K562 (cell line): ENCODE measurements at regions not wholly inside any gene's neighbourhood (a gene's known extent, or its start where the extent isn't known, plus 50 kb on each side); places are given as distances from the start of the nearest gene placed in this dataset.

Source experiments
- ATAC-seq: fragments of 200-7000 bp; cut with Tn5 transposase; 3 replicates; pipeline ENCODE4 v1.9.1; 2020; ENCODE audit warnings: moderate library complexity
- BruUV-seq: library from RNA; stranded (reverse); fragments of 400-500 nt; replicated peaks from 2 replicates; lab custom pipeline; 2021; lab: Mats Ljungman, UMichigan
- CTCF ChIA-PET: fragments of 300-600 bp; formaldehyde crosslinking; extraction: SDS; loops from one replicate; lab custom pipeline; 2021; ENCODE audit warnings: low intra/inter-chr PET ratio; lab: Yijun Ruan, JAX
- POLR2A ChIA-PET: fragments of 300-600, 350-650 bp; sonication (Branson Sonifier 250); formaldehyde crosslinking; extraction: SDS; loops from one replicate; lab custom pipeline; 2021; ENCODE audit warnings: antibody characterized with exemption, inconsistent platforms; lab: Yijun Ruan, JAX
- DNase-seq, 4 experiments: peaks; one replicate each; pipeline versions ENCODE4 v3.0.0 to v3.0.0-alpha.2; 2011 to 2018; ENCODE audit warnings: low spot score in 3 of 4, mixed read lengths in 3 of 4; ENCODE audit errors: extremely low read depth in 1 of 4
- FAIRE-seq: peaks from 2 replicates; lab custom pipeline; 2011; peaks lifted over from hg19 to GRCh38; lab: Jason Lieb, UNC
- H2AFZ ChIP-seq: 2 replicates; pipeline ENCODE4 v1.6.0; 2011; ENCODE audit warnings: low read depth, low read length, control low read depth, inconsistent platforms
- H3K27ac ChIP-seq: fragments of 200-600 bp; 3 replicates; pipeline ENCODE4 v1.8.0; 2011; ENCODE audit warnings: low read depth, mild to moderate bottlenecking, control low read depth, inconsistent platforms, low read length, moderate library complexity, mixed read lengths; ENCODE audit errors: extremely low read depth
- H3K27me3 ChIP-seq, 2 experiments: fragments of 300-600 bp in 1 of 2; 2 replicates in 1 of 2; 3 replicates in 1 of 2; pipeline versions ENCODE4 v1.6.0 to v1.8.0; 2011; ENCODE audit warnings: inconsistent platforms in 2 of 2, low read length in 2 of 2, mild to moderate bottlenecking in 1 of 2, mixed read lengths in 1 of 2, moderate library complexity in 1 of 2; ENCODE audit not compliant: control insufficient read depth in 2 of 2, insufficient read depth in 2 of 2
- H3K36me3 ChIP-seq: fragments of 300-600 bp; 3 replicates; pipeline ENCODE4 v1.8.0; 2011; ENCODE audit warnings: mild to moderate bottlenecking, low read length, inconsistent platforms; ENCODE audit not compliant: control insufficient read depth, insufficient read depth
- H3K4me1 ChIP-seq, 2 experiments: fragments of 200-600 bp in 1 of 2; replicated peaks in 1 of 2; 2 replicates in 1 of 2; 3 replicates in 1 of 2; pipeline versions ENCODE4 v1.5.1 to v1.8.0; 2011; ENCODE audit warnings: inconsistent platforms in 2 of 2, low read length in 2 of 2, mild to moderate bottlenecking in 1 of 2, mixed read lengths in 1 of 2, moderate library complexity in 1 of 2; ENCODE audit not compliant: control insufficient read depth in 2 of 2, insufficient read depth in 2 of 2
- H3K4me2 ChIP-seq: 2 replicates; pipeline ENCODE4 v1.6.1; 2011; ENCODE audit warnings: low read length, control low read depth, inconsistent platforms, mixed read lengths; ENCODE audit not compliant: insufficient read depth
- H3K4me3 ChIP-seq: fragments of 200-600 bp; sonication (generic), shearing (Covaris generic); 2 replicates; pipeline ENCODE4 v1.5.1; 2016; ENCODE audit warnings: control low read depth, inconsistent platforms
- H3K79me2 ChIP-seq: fragments of 200-600 bp; 3 replicates; pipeline ENCODE4 v1.8.0; 2011; ENCODE audit warnings: low read length, inconsistent platforms; ENCODE audit not compliant: control insufficient read depth, insufficient read depth
- H3K9ac ChIP-seq, 2 experiments: 2 replicates each; pipeline versions ENCODE4 v1.6.0 to v1.6.1; 2011; ENCODE audit warnings: low read depth in 2 of 2, low read length in 2 of 2, control low read depth in 1 of 2, inconsistent platforms in 1 of 2, mild to moderate bottlenecking in 1 of 2, mixed read lengths in 1 of 2; ENCODE audit not compliant: insufficient read depth in 1 of 2
- H3K9me1 ChIP-seq: one replicate; pipeline ENCODE4 v1.6.0; 2011; ENCODE audit warnings: inconsistent platforms, mild to moderate bottlenecking, low read length, moderate library complexity; ENCODE audit not compliant: control insufficient read depth, insufficient read depth
- H3K9me3 ChIP-seq: replicated peaks from 2 replicates; pipeline ENCODE4 v1.5.1; 2011; ENCODE audit warnings: low read depth, low read length, inconsistent platforms; ENCODE audit not compliant: control insufficient read depth, insufficient read depth
- H4K20me1 ChIP-seq: replicated peaks from 2 replicates; pipeline ENCODE4 v1.6.1; 2011; ENCODE audit warnings: low read length, inconsistent platforms, mixed read lengths; ENCODE audit not compliant: control insufficient read depth, insufficient read depth
- CHCHD3 ChIP-seq: fragments of 250-450 bp; sonication (Bioruptor Pico); IDR thresholded peaks from 2 replicates; pipeline ENCODE4 v2.1.2; 2022; ENCODE audit warnings: mild to moderate bottlenecking
- CREB1 ChIP-seq, 2 experiments: sonication (generic) in 1 of 2; formaldehyde crosslinking in 1 of 2; IDR thresholded peaks; 2 replicates each; pipeline versions ENCODE4 v1.6.1 to v1.8.0; 2012 to 2022; ENCODE audit warnings: inconsistent platforms in 1 of 2, mild to moderate bottlenecking in 1 of 2, missing genetic modification reagents in 1 of 2, moderate library complexity in 1 of 2
- FOXK1 ChIP-seq: sonication (generic); formaldehyde crosslinking; IDR thresholded peaks from 2 replicates; pipeline ENCODE4 v1.8.0; 2022; ENCODE audit warnings: missing genetic modification reagents, mild to moderate bottlenecking, borderline replicate concordance
- FOXM1 ChIP-seq, 2 experiments: fragments of 450-650 bp in 1 of 2; sonication (generic) in 1 of 2; formaldehyde crosslinking in 1 of 2; IDR thresholded peaks; 2 replicates each; pipeline versions ENCODE4 v1.6.1 to v1.9.0; 2017 to 2022; ENCODE audit warnings: low read depth in 2 of 2, mild to moderate bottlenecking in 2 of 2, missing genetic modification reagents in 1 of 2, moderate library complexity in 1 of 2
- HDAC2 ChIP-seq: fragments of 450-650 bp; IDR thresholded peaks from 2 replicates; pipeline ENCODE4 v1.6.1; 2016; ENCODE audit warnings: mild to moderate bottlenecking
- KLF16 ChIP-seq: IDR thresholded peaks from 2 replicates; pipeline ENCODE4 v1.6.1; 2016; ENCODE audit warnings: antibody characterized with exemption
- MIER1 ChIP-seq: fragments of 450-650 bp; IDR thresholded peaks from 2 replicates; pipeline ENCODE4 v1.6.1; 2016; ENCODE audit warnings: antibody characterized with exemption, mild to moderate bottlenecking, low read depth
- SNIP1 ChIP-seq: fragments of 450-650 bp; IDR thresholded peaks from 2 replicates; pipeline ENCODE4 v1.7.1; 2017; ENCODE audit warnings: low read depth, mild to moderate bottlenecking
- TAF15 ChIP-seq: fragments of 200-400 bp; formaldehyde crosslinking; IDR thresholded peaks from 2 replicates; pipeline ENCODE4 v1.6.1; 2017; ENCODE audit warnings: mild to moderate bottlenecking, low read depth, low read length, moderate library complexity
- ZBTB49 ChIP-seq: sonication (generic); formaldehyde crosslinking; IDR thresholded peaks from 2 replicates; pipeline ENCODE4 v1.8.0; 2022; ENCODE audit warnings: missing genetic modification reagents, mild to moderate bottlenecking, borderline replicate concordance
- ZEB2 ChIP-seq: fragments of 450-650 bp; IDR thresholded peaks from 2 replicates; pipeline ENCODE4 v1.6.1; 2016
- ZFPM2 ChIP-seq: fragments of 250-450 bp; sonication (Bioruptor Pico); IDR thresholded peaks from 2 replicates; pipeline ENCODE4 v1.5.1; 2022; ENCODE audit warnings: mild to moderate bottlenecking
- ZKSCAN8 ChIP-seq: fragments of 200-800 bp; sonication (Bioruptor generic); IDR thresholded peaks from 2 replicates; pipeline ENCODE4 v1.6.1; 2016; ENCODE audit warnings: missing genetic modification characterization, missing compliant biosample characterization
- WGBS: fragments of 100-300 bp; shearing (Covaris generic); methylation state at CpG from one replicate; pipeline ENCODE4 v1.1.6; 2016; ENCODE audit warnings: low coverage, mixed read lengths; ENCODE audit not compliant: insufficient coverage; ENCODE audit errors: missing lambda C conversion rate; 5-methylcytosine and 5-hydroxymethylcytosine counted together
- in situ Hi-C: fragments of 300-500 bp; cut with MboI; formaldehyde crosslinking; loops from 4 replicates; pipeline ENCODE4 v1.15.0; 2018; ENCODE audit warnings: inconsistent platforms, mixed read lengths
- intact Hi-C: fragments of 100-400 bp; cut with micrococcal nuclease; formaldehyde crosslinking; loops from 2 replicates; pipeline ENCODE4 v1.14.2; 2022
- TF ChIP-seq, protein P1 (sequence below): sonication (generic); formaldehyde crosslinking; IDR thresholded peaks from 2 replicates; pipeline ENCODE4 v1.8.1; 2023; ENCODE audit warnings: mild to moderate bottlenecking, missing genetic modification reagents
- TF ChIP-seq, protein P2 (sequence below), 2 experiments: fragments of 250-450 bp in 1 of 2; fragments of 450-650 bp in 1 of 2; sonication (Bioruptor Pico) in 1 of 2; IDR thresholded peaks; 2 replicates each; pipeline versions ENCODE4 v1.6.1 to v1.8.0; 2016 to 2021; ENCODE audit warnings: mild to moderate bottlenecking in 2 of 2, moderate library complexity in 2 of 2, missing compliant biosample characterization in 1 of 2, missing genetic modification characterization in 1 of 2

GRCh38 chr1:221871056-221871455 lies 129.2 kb upstream of the DUSP10 start:
- no peak overlapping the region for H3K4me2 ChIP-seq
- no peaks in the 10 kb centered on the region for H3K4me1 ChIP-seq
- H4K20me1 ChIP-seq, result no peaks in the 10 kb centered on the region
- H3K27me3 ChIP-seq, result no peaks in the 10 kb centered on the region
- ChIA-PET POLR2A (no interaction called here), CTCF (no interaction called here)
- FAIRE-seq (no peak), DNase-seq (no peak), ATAC-seq (no peak)
- no TSS peak for BruUV-seq
- no peaks in the 10 kb centered on the region for H3K79me2 ChIP-seq
- WGBS, result 13% methylated on average over 6 of the region's 6 CpGs
- H3K27ac ChIP-seq, result no peak overlapping the region
- no peaks in the 10 kb centered on the region for H3K9me1 ChIP-seq
- no peak overlapping the region for H3K9ac ChIP-seq
- H3K4me3 ChIP-seq, result no peak overlapping the region
- no peaks in the 10 kb centered on the region for H3K9me3 ChIP-seq
- no peaks in the 10 kb centered on the region for H3K36me3 ChIP-seq
- TF ChIP-seq, protein P1, sequence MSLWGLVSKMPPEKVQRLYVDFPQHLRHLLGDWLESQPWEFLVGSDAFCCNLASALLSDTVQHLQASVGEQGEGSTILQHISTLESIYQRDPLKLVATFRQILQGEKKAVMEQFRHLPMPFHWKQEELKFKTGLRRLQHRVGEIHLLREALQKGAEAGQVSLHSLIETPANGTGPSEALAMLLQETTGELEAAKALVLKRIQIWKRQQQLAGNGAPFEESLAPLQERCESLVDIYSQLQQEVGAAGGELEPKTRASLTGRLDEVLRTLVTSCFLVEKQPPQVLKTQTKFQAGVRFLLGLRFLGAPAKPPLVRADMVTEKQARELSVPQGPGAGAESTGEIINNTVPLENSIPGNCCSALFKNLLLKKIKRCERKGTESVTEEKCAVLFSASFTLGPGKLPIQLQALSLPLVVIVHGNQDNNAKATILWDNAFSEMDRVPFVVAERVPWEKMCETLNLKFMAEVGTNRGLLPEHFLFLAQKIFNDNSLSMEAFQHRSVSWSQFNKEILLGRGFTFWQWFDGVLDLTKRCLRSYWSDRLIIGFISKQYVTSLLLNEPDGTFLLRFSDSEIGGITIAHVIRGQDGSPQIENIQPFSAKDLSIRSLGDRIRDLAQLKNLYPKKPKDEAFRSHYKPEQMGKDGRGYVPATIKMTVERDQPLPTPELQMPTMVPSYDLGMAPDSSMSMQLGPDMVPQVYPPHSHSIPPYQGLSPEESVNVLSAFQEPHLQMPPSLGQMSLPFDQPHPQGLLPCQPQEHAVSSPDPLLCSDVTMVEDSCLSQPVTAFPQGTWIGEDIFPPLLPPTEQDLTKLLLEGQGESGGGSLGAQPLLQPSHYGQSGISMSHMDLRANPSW, result no peak
- TF ChIP-seq SNIP1 (no peak), TAF15 (no peak), CHCHD3 (CRISPR knock-in tag) (no peak), CREB1 (IDR thresholded peaks at IDR 0.05) (no peak), CREB1 (CRISPR knock-in tag; IDR thresholded peaks at IDR 0.05) (no peak), KLF16 (no peak), FOXM1 (IDR thresholded peaks at IDR 0.05; ENCODE audit: low read depth) (no peak), FOXM1 (CRISPR knock-in tag; IDR thresholded peaks at IDR 0.05; ENCODE audit: low read depth) (no peak), MIER1 (no peak), ZBTB49 (CRISPR knock-in tag) (no peak), ZFPM2 (no peak), HDAC2 (no peak), ZEB2 (no peak), ZKSCAN8 (CRISPR knock-in tag) (no peak), FOXK1 (CRISPR knock-in tag) (no peak)
- TF ChIP-seq, protein P2, sequence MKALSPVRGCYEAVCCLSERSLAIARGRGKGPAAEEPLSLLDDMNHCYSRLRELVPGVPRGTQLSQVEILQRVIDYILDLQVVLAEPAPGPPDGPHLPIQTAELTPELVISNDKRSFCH (CRISPR knock-in tag; IDR thresholded peaks at IDR 0.05), result no peak
- TF ChIP-seq, protein P2 (tag; IDR thresholded peaks at IDR 0.05), result no peak
- no peak overlapping the region for H2AFZ ChIP-seq
- in situ Hi-C loops (no loop called here), intact Hi-C loops (no loop called here)
